ENCODE measurements at regions not wholly inside any gene's neighbourhood (a gene's known extent, or its start where the extent isn't known, plus 50 kb on each side); places are given as distances from the start of the nearest gene placed in this dataset.

DNA sequence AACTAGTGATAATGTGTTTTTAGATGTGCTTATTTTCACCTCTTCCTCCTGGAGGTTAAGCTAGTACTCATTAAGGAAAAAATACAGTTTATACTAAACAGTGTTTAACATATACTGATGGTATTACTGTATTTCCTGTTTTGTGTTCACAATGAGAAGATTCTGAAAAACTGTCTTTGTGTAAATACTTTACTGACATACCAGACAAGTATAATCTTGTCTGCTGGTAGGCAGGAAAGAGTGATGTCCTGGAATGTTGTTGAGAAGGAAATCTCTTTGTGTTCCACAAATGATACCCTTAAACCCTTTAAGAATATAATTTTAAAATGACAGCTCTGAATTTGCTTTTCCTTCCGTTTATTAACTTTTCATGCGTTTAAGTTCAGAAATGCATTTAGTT lies 205.5 kb upstream of the NUDT6 start:
- H3K4me3 Mint-ChIP-seq, result no peak overlapping the region
- H3K9me3 Mint-ChIP-seq, result peaks cover 2% of the 10 kb centered on the region
- H3K27me3 Mint-ChIP-seq (ENCODE audit: insufficient read depth, low read depth), result no peaks in the 10 kb centered on the region
- Histone ChIP-seq H3F3A (ENCODE audit: low read depth) (no peaks in the 10 kb centered on the region), H3K9me3 (ENCODE audit: low read depth) (no peaks in the 10 kb centered on the region), H3K27ac (no peak overlapping the region), H3K36me3 (no peaks in the 10 kb centered on the region), H3K9ac (no peak overlapping the region), H3K79me2 (ENCODE audit: low read depth) (no peaks in the 10 kb centered on the region), H4K20me1 (ENCODE audit: low read depth) (no peaks in the 10 kb centered on the region), H2AFZ (replicated peaks) (no peak overlapping the region), H3K4me2 (no peak overlapping the region), H3K4me1 (peaks cover 11% of the 10 kb centered on the region), H3K27me3 (no peaks in the 10 kb centered on the region), H3K4me3 (no peak overlapping the region)
- TF ChIP-seq EZH2phosphoT487 (IDR thresholded peaks at IDR 0.05) (no peak), EZH2 (IDR thresholded peaks at IDR 0.05) (no peak)
- TF ChIP-seq, protein P1, sequence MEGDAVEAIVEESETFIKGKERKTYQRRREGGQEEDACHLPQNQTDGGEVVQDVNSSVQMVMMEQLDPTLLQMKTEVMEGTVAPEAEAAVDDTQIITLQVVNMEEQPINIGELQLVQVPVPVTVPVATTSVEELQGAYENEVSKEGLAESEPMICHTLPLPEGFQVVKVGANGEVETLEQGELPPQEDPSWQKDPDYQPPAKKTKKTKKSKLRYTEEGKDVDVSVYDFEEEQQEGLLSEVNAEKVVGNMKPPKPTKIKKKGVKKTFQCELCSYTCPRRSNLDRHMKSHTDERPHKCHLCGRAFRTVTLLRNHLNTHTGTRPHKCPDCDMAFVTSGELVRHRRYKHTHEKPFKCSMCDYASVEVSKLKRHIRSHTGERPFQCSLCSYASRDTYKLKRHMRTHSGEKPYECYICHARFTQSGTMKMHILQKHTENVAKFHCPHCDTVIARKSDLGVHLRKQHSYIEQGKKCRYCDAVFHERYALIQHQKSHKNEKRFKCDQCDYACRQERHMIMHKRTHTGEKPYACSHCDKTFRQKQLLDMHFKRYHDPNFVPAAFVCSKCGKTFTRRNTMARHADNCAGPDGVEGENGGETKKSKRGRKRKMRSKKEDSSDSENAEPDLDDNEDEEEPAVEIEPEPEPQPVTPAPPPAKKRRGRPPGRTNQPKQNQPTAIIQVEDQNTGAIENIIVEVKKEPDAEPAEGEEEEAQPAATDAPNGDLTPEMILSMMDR (IDR thresholded peaks at IDR 0.05), result no peak
- no peak overlapping the region for H3K27ac Mint-ChIP-seq
- no peak for DNase-seq (ENCODE audit: low spot score)
- peaks cover 5% of the 10 kb centered on the region for H3K36me3 Mint-ChIP-seq
- H3K4me1 Mint-ChIP-seq, result peaks cover 19% of the 10 kb centered on the region

DNA sequence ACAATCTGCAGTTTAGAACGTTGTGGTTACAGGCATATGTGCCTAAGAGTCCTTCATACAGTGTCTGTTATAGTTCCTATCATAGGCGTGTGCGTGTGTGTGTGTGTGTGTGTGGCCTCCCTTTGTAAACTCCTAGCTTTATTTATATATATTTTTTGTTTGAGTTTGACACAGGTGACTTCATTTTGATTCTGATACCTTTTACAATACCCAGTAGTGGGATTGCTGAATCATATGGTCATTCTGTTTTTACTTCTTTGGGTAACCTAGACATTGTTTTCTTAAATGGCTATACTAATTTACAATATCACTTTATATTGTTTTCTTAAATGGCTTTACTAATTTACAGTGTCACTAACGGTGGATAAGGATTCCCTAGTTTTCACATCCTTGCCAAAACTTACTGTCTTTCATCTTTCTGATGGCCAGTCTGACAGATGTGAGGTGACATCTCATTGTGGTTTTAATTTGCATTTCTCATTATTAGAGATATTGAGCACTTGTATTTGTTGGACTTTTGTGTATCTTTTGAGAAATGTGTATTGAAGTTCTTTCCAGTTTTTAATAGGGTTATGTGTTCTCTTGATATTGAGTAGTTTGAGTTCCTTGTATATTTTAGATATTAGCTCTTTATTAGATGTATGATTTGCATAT lies 211.1 kb upstream of the NUDT6 start:
- TF ChIP-seq, protein P1 (IDR thresholded peaks at IDR 0.05), result no peak
- TF ChIP-seq EZH2phosphoT487 (IDR thresholded peaks at IDR 0.05) (no peak), EZH2 (IDR thresholded peaks at IDR 0.05) (no peak)
- Histone ChIP-seq H3K4me2 (no peak overlapping the region), H3F3A (ENCODE audit: low read depth) (no peaks in the 10 kb centered on the region), H3K27me3 (no peaks in the 10 kb centered on the region), H3K9ac (no peak overlapping the region), H2AFZ (replicated peaks) (no peak overlapping the region), H4K20me1 (ENCODE audit: low read depth) (no peaks in the 10 kb centered on the region), H3K9me3 (ENCODE audit: low read depth) (no peaks in the 10 kb centered on the region), H3K79me2 (ENCODE audit: low read depth) (no peaks in the 10 kb centered on the region), H3K4me1 (no peaks in the 10 kb centered on the region), H3K36me3 (no peaks in the 10 kb centered on the region), H3K4me3 (no peak overlapping the region), H3K27ac (no peak overlapping the region)
- Mint-ChIP-seq H3K4me1 (peaks cover 9% of the 10 kb centered on the region), H3K36me3 (peaks cover 16% of the 10 kb centered on the region), H3K27me3 (ENCODE audit: insufficient read depth, low read depth) (no peaks in the 10 kb centered on the region), H3K27ac (no peak overlapping the region), H3K4me3 (no peak overlapping the region), H3K9me3 (peaks cover 8% of the 10 kb centered on the region)
- DNase-seq (ENCODE audit: low spot score), result no peak

DNA sequence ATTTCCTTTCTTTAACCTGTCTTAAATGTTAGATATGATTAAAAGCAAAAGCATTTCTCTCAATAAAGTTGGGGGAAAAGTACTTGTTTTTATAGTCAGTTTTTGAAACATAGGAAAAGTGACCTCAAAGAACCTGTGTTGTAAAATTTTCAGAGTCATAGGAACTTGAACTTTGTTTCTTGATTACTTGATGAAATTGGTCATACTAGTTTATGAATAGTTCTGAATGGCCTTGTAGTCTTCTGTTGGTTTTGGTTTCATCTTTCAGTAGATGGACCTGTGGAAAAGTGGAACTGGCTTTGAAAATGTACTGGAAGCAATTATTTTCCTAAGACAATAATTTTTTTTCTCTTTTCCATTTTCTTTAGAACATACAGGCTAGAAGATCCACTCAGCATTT lies 222.2 kb upstream of the NUDT6 start:
- no peak for DNase-seq (ENCODE audit: low spot score)
- Histone ChIP-seq H3K27me3 (no peaks in the 10 kb centered on the region), H3K27ac (no peak overlapping the region), H3K79me2 (ENCODE audit: low read depth) (no peaks in the 10 kb centered on the region), H3F3A (ENCODE audit: low read depth) (no peaks in the 10 kb centered on the region), H2AFZ (replicated peaks) (no peak overlapping the region), H3K36me3 (no peaks in the 10 kb centered on the region), H3K4me2 (no peak overlapping the region), H4K20me1 (ENCODE audit: low read depth) (no peaks in the 10 kb centered on the region), H3K9ac (no peak overlapping the region), H3K4me1 (no peaks in the 10 kb centered on the region), H3K9me3 (ENCODE audit: low read depth) (no peaks in the 10 kb centered on the region), H3K4me3 (no peak overlapping the region)
- Mint-ChIP-seq H3K27ac (no peak overlapping the region), H3K4me1 (no peaks in the 10 kb centered on the region), H3K36me3 (no peaks in the 10 kb centered on the region), H3K9me3 (no peaks in the 10 kb centered on the region), H3K27me3 (ENCODE audit: insufficient read depth, low read depth) (no peaks in the 10 kb centered on the region), H3K4me3 (no peak overlapping the region)
- TF ChIP-seq EZH2phosphoT487 (IDR thresholded peaks at IDR 0.05), result no peak
- TF ChIP-seq EZH2 (IDR thresholded peaks at IDR 0.05), result no peak
- TF ChIP-seq, protein P1 (IDR thresholded peaks at IDR 0.05), result no peak

All from neural progenitor cell (in vitro differentiated cells).